ENCODE measurements at regions not wholly inside any gene's neighbourhood (a gene's known extent, or its start where the extent isn't known, plus 50 kb on each side); places are given as distances from the start of the nearest gene placed in this dataset.
"Not testable (repeated sequence)": the region's sequence is repeated elsewhere in the genome, so short reads cannot be mapped to it uniquely, and the experiment has no call there.

DNA sequence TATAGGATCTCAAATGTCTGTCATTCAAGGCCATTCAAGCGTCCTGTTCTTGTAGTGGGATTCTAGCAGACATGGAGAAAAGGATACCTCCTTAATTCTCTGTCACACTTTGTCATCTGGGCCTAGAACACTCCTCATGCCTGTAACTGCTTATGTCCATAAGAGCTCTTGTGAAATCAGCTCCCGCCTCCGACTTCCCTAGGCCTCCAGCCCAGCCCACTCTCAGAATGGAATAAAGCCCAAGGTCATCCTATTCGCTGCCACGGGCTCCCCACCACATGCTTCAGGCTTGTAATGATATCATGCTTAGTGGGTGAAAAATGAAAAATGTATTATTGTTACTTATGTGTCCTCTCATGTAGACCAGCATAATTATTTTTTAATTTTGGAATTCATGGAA, 632.5 kb downstream of the ISL1 start:
- DNase-seq (ENCODE audit: low read depth), result no peak

DNA sequence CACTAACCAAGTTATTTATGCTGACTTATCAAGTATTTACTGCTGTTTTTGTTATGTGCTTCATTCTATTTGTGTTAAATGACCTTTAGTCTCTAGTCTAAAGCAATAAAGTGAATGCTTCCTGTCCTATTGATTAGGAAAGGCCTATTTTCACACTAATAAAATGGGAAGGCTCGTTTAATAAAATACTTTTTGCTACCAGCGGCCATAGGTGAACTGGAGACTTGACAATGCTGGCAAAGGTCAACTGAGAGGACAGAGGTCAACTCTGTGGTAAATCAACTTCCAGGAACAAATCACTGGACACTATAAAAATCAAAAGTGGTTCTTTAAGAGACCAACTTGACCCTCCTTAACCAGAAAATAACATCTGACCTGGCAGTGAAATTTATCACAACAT, 634.3 kb downstream of the ISL1 start:
- DNase-seq (ENCODE audit: low read depth), result no peak

DNA sequence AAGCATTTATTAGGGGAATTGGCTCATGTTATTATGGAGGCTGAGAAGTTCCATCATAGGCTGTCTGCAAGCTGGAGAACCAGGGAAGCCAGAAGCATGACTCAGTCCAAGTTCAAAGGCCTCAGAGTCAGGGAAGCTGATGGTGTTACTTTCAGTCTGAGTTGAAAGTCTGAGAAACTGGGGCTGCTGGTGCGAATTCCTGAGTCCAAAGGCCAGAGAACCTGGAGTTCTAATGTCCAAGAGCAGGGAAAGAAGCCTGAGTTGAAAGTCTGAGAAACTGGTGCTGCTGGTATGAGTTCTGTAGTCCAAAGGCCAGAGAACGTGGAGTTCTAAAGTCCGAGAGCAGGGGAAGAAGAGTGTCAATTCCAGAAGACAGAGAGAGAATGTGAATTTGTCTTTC, 641.1 kb downstream of the ISL1 start:
- no peak for DNase-seq (ENCODE audit: low read depth)

DNA sequence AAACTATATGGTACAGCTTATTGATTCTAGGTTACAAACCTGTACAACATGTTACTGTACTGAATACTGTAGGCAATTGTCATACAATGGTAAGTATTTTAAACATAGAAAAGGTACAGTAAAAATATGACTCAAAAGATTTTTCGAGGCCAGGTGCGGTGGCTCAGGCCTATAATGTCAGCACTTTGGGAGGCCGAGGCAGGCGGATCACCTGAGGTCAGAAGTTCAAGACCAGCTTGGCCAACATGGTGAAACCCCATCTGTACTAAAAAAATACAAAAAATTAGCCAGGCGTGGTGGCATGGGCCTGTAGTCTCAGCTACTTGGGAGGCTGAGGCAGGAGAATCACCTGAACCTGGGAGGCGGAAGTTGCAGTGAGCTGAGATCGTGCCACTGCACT, 646.6 kb downstream of the ISL1 start:
- not testable (repeated sequence) for DNase-seq (ENCODE audit: low read depth)

DNA sequence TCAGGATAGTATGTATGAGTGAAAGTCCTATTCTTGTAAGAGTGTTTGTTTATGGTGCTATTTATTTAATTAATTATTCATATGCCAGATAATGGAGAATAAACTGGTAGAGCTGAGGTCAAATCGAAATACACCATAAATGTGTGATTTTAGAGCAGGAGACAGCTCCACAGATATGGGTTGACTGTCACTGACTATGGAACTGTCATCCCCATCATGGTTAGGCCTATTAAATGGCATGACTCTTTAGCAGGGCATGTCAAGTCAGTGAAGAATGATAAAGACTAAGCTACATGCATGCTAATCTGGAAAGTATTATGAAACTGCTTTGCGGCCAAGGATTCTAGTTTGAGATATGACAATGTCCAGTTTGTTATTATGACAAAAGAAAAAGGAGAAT, 658.6 kb downstream of the ISL1 start:
- no peak for DNase-seq (ENCODE audit: low read depth)

DNA sequence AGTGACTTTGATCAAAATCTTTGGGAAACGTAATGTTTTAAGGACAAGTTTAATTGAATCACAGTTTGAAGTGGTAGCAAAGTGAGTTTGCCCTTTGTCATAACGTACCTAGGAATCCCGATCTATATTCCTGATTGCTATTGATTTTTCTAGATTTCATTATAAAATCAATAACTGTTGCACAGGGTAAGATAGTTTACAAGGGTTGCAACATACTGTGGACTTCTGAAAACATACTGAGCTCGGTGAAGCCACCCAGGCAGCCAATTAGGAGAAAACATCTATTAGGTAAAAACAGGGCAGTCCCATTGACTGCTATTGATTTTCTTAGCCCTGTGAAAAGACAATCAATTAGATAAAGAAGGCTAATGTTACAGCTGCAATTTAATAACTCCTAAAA, 659.9 kb downstream of the ISL1 start:
- no peak for DNase-seq (ENCODE audit: low read depth)

DNA sequence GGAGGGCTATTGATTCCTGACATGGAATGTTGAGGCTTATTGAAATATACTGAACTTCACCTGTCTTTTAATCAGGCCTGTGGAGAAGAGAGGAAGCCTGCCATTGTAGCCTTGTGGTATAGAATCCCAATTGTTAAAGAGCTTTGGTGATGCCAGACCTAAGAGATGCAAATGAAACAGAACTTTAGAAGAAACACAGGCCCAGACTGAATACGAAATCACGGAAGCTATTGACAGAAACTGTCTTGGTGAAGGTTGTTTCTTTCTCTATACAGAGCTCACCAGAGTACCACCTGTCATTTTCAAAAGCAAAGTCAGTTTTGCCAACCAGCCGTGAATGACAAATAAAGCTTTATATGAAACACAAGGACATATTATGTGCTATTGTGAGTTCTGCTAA, 660.3 kb downstream of the ISL1 start:
- no peak for DNase-seq (ENCODE audit: low read depth)

DNA sequence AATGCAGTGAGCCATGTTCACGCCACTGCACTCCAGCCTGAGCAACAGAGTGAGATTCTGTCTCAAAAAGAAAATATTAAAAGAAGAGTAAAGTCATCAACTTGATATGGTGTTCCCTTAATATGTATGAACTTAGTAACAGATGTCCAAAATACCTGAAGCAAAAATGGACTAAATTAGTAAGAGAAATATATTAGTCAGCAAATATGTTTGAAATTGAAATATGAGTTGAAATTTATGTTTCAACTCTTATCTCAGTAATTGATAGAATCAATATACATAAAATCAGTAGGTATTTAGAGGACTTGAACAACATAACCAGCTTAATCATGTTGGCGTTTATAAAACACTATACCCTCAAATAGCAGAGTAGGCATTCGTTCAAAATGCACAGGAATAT, 668.5 kb downstream of the ISL1 start:
- DNase-seq (ENCODE audit: low read depth), result no peak

DNA sequence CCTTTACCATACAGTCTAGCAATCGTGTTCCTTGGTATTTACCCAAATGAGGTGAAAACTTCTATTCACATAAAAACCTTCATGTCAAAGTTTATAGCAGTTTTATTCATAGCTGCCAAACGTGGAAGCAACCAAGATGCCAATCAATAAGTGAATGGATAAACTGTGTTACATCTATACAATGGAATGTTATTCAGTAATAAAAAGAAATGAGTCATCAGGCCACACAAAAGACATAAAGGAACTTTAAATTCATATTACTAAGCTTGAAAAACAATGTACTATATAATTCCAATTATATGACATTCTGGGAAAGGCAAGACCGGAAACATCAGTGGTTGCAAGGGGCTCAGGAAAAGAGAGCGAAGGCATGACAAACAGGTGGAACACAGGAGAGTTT, 679.9 kb downstream of the ISL1 start:
- no peak for DNase-seq (ENCODE audit: low read depth)

DNA sequence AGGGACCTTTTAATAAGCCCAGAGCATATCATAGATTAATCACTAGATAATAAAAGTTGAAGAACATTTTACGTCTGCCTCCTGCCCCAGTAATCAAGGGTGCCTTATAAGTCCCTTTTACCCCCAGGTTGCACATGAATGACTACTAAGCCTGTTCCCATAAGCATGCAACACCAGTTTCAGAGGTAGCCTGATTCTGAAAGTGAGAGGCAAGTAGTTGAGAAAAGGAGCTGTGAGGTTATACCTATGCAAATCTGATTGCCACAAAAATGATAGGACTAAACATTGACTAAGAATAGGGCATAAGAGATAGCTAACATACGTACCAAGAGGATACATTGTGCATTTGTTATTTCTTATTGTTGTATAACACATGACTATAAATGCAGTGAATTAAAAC, 681.9 kb downstream of the ISL1 start:
- DNase-seq (ENCODE audit: low read depth), result no peak

DNA sequence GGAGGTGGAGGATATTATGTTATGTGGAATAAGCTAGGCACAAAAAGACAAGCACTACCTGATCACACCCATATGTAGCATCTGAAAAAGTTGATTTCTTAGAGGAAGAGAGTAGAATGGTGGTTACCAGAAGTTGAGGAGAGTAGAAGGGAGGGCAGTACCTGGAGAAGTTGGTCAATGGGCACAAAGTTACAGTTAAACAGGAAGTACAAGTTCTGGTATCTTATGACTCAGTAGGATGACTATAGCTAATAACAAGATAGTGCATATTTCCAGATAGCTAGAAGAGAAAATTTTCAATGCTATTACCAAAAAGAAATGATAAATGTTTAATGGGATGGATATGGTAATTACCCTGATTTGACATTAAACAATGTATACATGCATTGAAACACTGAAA, 686.7 kb downstream of the ISL1 start:
- DNase-seq (ENCODE audit: low read depth), result no peak

DNA sequence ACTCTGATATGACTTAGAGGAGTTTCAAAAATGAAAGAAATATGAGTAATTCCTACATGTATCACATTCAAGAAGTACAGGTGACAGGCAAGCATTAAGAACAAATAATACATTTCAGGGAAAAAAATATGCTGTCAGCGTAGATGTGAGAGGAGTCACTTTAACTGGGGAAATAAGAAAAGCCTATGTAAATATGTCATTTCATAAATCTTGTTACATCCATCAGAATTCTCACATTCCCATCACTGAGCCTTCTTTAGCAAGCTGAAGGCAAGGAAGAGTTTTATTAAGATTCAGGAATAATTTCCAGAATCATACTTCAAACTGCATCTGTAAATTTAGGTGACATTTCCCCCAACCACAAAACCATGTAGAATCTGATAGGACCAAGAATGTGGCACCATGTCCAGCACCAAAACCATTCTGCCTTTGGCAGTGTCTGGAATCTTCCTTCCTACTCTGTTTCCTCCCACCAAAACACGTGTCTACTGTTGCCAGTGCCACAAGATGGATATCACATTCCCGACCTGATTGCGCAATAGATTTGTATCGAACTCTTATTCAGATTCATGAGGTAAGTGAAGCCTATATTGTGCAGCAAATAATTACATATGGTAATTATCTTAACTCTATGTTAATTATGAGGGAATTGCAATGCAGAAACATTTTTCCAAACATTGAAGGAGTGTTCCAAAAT, 690.9 kb downstream of the ISL1 start:
- DNase-seq (ENCODE audit: low read depth), result no peak

DNA sequence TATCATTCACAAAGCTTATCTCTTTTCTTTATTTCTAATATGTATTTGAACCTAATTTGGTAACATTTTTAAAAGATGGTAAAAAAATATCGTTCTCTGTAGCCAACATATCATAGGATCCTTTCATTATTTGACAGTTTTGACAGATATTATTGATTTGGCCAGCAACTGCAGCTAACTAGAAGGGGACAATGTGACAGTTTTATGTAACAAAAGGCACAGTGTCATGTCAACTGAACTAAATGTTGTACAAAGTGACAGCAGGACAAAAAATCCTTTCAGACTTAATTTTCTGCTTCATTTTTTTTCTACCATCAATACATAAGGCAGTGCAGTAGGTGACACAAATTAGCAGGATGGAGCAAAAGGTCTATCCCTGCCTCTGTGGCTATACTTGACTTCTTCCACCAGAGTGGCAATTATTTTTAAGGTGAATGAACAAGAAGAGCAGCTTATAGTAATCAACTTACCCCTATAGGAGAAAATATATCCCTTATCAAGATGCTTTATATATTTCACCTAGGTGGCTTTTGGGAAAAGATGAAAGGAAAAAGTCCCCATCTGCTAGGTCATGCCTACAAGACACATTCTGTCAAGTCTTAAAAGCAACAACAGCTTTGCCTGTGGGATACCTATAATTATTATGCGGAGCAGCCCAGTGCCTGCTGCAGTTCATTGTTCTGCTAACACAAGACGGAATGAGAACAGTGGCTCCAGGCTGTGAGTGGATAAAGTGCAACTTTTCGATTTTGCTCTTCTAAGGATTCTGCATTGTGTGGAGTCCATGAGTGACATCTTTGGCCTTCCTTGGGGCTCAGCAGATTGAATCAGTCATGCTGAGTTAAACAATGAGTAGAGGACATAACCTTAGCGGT, 694.9 kb downstream of the ISL1 start:
- no peak for DNase-seq (ENCODE audit: low read depth)

DNA sequence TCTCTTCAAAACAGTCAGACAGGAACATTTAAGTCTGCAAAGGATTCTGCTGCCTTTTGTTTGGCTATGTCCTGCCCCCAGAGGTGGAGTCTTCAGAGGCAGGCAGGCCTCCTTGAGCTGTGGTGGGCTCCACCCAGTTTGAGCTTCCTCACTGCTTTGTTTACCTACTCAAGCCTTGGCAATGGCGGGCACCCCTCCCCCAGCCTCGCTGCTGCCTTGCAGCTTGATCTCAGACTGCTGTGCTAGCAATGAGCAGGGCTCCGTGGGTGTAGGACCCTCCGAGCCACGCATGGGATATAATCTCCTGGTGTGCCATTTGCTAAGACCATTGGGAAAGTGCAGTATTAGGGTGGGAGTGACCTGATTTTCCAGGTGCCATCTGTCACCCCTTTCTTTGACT, 685.4 kb upstream of the ITGA1 start:
- DNase-seq (ENCODE audit: low read depth), result not testable (repeated sequence)

DNA sequence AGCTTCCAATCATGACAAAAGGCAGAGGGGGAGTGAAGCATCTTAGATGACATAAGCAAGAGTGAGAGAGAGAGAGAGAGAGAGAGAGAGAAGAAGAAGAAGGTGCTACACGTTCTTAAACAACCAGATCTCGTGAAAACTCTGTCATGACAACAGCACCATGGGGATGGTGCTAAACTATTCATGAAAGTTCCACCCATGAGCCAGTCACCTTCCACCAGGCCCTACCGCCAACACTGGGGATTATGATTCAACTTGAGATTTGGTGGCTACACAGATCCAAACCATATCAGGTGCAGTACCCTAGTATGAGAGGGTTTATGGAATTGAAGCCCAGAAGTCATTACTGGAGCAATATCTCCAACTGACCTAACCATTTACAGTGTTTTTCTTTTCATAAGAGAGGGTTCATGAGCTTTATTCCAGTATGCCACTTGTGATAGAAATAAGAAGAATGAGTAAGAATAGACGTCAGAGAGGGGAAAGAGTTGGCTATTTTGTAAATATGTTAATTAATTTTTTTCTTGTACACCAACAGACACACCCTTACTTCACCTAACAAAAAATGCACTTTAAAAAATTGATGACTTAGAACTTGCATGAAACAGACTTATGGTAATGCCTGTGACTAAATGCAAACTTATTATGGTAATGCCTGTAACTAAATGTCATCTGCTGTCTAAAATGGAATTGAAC, 680.4 kb upstream of the ITGA1 start:
- DNase-seq (ENCODE audit: low read depth), result no peak

DNA sequence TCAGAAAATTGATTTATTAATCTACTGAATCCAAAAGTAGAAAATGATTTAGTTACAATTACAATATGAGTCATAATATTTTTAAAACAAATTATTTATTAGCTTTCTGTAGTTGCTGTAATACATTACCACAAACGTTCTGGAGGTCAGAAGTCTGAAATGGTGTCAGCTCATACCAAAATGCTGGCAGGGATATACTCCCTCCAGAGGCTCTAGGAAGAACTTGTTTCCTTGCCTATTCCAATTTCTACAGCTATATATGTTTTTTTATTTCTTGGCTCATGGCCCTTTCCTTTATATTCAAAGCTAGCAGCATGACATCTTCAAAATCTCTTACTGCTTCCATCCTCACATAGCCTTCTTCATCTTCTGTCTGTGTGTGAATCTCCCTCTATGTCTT, 667.9 kb upstream of the ITGA1 start:
- DNase-seq (ENCODE audit: low read depth), result no peak

DNA sequence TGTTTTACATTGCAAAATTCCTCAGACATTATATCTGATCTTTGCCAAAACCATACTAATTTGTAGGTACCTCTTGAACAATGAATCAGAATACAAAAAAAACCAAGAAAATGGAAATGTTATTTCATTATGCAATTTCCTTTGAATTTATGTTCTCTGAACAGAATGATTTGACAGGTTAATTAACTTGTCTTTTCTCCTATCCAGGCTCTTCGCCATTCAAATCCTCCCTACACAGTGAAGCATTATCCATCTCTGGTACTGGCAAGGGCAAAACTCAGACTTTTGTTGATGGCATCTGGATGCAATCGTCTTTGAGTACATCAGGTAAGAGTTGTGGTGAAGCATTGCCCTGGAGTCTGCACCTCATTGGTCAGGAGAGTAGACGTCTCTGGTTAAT, 655.7 kb upstream of the ITGA1 start:
- DNase-seq (ENCODE audit: low read depth), result no peak

DNA sequence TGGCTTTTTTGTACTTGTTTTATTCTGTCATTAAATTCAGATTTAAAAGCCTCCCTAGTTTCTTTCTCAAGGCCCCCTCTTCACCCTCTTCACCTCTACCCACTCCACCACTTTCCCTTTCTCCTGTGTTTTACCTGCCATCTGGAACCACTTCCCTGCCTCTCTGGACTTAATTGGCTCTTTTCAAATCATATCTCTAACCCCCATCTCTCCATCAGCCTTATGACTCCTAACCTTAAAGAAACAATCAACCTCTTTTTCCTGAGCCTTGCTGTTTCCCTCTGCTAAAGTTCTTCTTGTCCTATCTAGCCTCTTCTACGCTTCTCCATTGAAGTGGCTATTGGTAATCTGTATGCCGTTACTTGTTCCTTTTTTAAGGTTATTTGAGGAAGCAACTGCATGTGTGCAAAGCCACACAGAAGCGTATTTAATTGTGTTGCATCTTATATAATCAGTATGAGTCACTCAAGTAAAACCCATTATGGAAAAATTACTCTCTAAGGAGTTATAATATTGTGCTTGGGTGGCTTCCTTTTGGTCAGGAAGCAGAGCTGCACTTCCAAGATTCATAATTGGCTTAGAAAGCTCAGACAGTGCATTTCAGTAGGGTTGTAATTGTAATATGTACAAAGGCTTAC, 653.6 kb upstream of the ITGA1 start:
- no peak for DNase-seq (ENCODE audit: low read depth)

DNA sequence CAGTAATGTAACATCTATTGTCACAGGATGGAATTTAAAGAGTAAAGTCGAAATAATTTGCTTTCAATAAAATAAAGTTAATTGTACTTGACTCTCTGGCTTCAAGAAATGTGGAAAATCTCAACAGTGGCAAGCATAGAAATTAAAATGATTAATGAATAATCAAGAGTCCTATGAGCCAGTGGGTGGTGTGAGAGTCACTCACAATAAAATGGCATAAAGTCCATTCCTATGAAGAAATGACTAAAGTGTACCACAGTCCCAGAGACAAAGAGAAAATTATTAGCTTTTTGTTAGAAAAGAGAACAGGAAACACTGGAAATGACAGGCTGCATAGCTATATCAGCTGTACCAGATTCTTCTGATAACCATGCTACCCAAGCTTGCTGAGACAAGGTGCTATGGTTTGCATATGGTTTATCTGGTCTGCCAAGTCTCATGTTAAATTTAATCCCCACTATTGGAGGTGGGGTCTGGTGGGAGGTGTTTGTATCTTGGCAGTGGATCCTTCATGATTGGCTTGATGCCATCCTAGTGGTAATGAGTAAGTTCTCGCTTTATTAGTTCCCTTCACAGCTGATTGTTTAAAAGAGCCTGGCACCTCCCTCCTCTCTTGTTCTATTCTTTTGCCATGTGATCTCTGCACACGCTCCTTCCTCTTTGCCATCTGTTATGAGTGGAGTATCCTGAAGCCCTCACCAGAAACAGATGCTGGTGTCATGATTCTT, 647.7 kb upstream of the ITGA1 start:
- no peak for DNase-seq (ENCODE audit: low read depth)

DNA sequence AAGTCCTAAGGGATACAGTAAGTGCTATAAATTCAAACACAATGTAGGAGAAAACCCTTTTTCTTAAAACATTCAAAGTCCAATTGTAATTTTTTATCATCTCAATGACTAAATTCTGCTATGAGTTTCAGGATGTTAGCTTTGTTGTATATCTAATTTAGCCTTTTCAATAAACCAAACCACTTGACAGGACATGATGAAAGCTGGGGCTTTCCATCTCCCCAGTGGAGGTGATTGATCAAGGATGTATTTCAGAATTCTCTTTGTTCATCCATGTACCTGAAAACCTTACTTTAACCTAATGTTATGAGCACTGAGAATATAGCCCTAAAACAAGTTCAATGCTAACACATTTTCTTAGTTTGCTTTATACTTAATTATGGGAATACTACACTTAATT, 639.0 kb upstream of the ITGA1 start:
- DNase-seq (ENCODE audit: low read depth), result no peak

DNA sequence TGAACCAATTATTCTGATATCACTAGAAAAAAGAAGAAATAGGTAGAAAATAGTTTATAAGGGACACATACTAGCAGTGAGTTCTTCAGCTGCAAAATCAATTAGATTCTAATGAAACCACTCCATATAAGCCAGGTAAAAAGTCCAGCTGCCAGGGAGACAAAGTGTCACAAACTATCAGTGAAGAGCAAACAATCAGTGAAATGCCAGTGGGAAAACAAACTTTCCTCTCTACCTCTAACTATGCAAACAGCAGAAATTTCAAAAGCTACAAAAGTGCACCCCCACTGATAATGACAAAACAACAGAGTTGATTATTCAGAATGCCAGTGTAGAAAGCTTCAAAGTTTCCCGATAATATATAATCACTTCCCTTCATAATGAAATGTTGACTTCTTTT, 637.2 kb upstream of the ITGA1 start:
- no peak for DNase-seq (ENCODE audit: low read depth)

DNA sequence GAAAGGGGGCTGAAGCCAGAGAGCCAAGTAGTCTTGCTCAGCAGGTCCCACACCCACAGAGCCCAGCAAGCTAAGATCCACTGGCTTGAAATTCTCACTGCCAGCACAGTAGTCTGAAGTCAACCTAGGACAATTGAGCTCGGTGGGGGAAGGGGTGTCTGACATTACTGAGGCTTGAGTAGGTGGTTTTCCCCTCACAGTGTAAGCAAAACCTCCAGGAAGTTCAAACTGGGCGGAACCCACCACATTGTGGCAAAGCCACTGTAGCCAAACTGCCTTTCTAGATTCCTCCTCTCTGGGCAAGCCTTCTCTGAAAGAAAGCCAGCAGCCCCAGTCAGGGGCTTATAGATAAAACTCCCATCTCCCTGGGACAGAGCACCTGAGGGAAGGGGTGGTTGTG, 630.9 kb upstream of the ITGA1 start:
- not testable (repeated sequence) for DNase-seq (ENCODE audit: low read depth)

Data from GM04504 (cell line).